Kidney (tissue), 13 donors: ENCODE measurements at regions not wholly inside any gene's neighbourhood (a gene's known extent, or its start where the extent isn't known, plus 50 kb on each side); places are given as distances from the start of the nearest gene placed in this dataset.
A peak's percentile ranks its signal among the peaks of the same experiment; 100 is the strongest.

Experiments
- DNase-seq, 5 donors: peaks; one replicate each; pipeline ENCODE4 v3.0.0-alpha.2; 2013 to 2020
- FAIRE-seq: peaks from 2 replicates; lab custom pipeline; 2012; peaks lifted over from hg19 to GRCh38; lab: Jason Lieb, UNC
- H3K27ac ChIP-seq, 2 donors: one replicate each; pipeline ENCODE4 v1.7.0; 2013; ENCODE audit warnings: low read depth in 2 of 2, low read length in 2 of 2, inconsistent platforms in 1 of 2
- H3K27me3 ChIP-seq: one replicate; pipeline ENCODE4 v1.7.1; 2013; ENCODE audit warnings: low read length, inconsistent platforms; ENCODE audit not compliant: control insufficient read depth, insufficient read depth
- H3K36me3 ChIP-seq, 3 donors: one replicate each; pipeline versions ENCODE4 v1.7.0 to v1.7.1; 2013; ENCODE audit warnings: low read length in 3 of 3, control low read depth in 1 of 3, inconsistent platforms in 1 of 3; ENCODE audit not compliant: insufficient read depth in 3 of 3, control insufficient read depth in 2 of 3
- H3K4me1 ChIP-seq, 3 donors: one replicate each; pipeline versions ENCODE4 v1.7.0 to v1.7.1; 2013; ENCODE audit warnings: low read length in 3 of 3, inconsistent platforms in 1 of 3, low read depth in 1 of 3; ENCODE audit not compliant: control insufficient read depth in 2 of 3, insufficient read depth in 2 of 3
- H3K4me3 ChIP-seq, 3 donors: one replicate each; pipeline versions ENCODE4 v1.7.0 to v1.8.1; 2013; ENCODE audit warnings: low read length in 3 of 3, control low read depth in 1 of 3, inconsistent platforms in 1 of 3
- H3K9ac ChIP-seq, 3 donors: one replicate each; pipeline versions ENCODE4 v1.7.0 to v1.7.1; 2013; ENCODE audit warnings: low read length in 3 of 3, control low read depth in 1 of 3, inconsistent platforms in 1 of 3
- H3K9me3 ChIP-seq, 3 donors: one replicate each; pipeline versions ENCODE4 v1.7.0 to v1.7.1; 2013; ENCODE audit warnings: low read length in 3 of 3, control low read depth in 1 of 3, inconsistent platforms in 1 of 3; ENCODE audit not compliant: control insufficient read depth in 2 of 3, insufficient read depth in 1 of 3
- CTCF ChIP-seq: IDR thresholded peaks from 3 replicates; pipeline ENCODE4 v1.5.1; 2012; ENCODE audit warnings: mild to moderate bottlenecking, moderate library complexity, borderline replicate concordance; ENCODE audit not compliant: insufficient read depth; ENCODE audit errors: extremely low read depth
- intact Hi-C: fragments of 100-400 bp; cut with DNase I; formaldehyde crosslinking; loops from one replicate; pipeline ENCODE4 v1.11.1; 2022
- donor health status: control.
- donor health status: control.
- donor health status: control.
- donor health status: control.
- donor health status: control.
- donor health status: DM: yes; HTN: yes; CAD: no.
- donor health status: Normal renal cell carcinoma (clear cell type).

GRCh38 chr20:37596168-37596567 is 68.5 kb upstream of the BLCAP start:
- Histone ChIP-seq H3K9me3 (no peaks in the 10 kb centered on the region), H3K4me1 (no peaks in the 10 kb centered on the region), H3K4me3 (no peak overlapping the region), H3K9ac (no peak overlapping the region), H3K36me3 (no peaks in the 10 kb centered on the region), H3K27ac (no peak overlapping the region), H3K27me3 (no peaks in the 10 kb centered on the region)
- FAIRE-seq, result no peak
- no peak for TF ChIP-seq CTCF
- DNase-seq, result no peak
- intact Hi-C loops, result no loop called here

DNA sequence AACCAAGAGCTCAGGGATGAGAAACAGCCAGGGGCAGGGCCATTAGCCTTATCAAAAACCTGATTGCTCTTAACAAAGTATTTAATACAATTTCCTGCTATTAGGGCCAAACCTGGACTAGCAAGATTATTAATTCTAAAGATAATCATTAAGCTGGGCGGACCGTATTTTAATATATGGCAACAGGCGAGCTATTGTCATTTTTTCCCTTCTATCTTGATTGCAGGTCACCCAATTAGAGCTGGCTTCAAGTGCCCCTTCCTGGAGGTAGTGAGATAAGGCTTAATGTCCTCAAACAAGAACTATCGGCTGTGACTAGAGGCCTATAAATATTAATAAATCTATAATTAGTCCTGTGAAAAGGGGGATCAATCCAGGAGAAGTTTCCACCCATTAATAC is 66.0 kb upstream of the BLCAP start:
- Histone ChIP-seq H3K4me1 (no peaks in the 10 kb centered on the region), H3K36me3 (no peaks in the 10 kb centered on the region), H3K27ac (no peak overlapping the region), H3K27me3 (no peaks in the 10 kb centered on the region), H3K4me3 (no peak overlapping the region), H3K9ac (no peak overlapping the region), H3K9me3 (no peaks in the 10 kb centered on the region)
- FAIRE-seq (no peak), DNase-seq (no peak)
- intact Hi-C loops, result no loop called here
- TF ChIP-seq CTCF, result no peak

- no peak for FAIRE-seq
- no peaks in the 10 kb centered on the region for H3K4me1 ChIP-seq
- no peaks in the 10 kb centered on the region for H3K27me3 ChIP-seq
- peak in 1 of 5 donors; percentile 28 for DNase-seq
- intact Hi-C loops, result no loop called here
- TF ChIP-seq CTCF, result no peak
- H3K4me3 ChIP-seq, result no peak overlapping the region
- no peak overlapping the region for H3K27ac ChIP-seq
- no peaks in the 10 kb centered on the region for H3K36me3 ChIP-seq
- H3K9ac ChIP-seq, result no peak overlapping the region
- no peaks in the 10 kb centered on the region for H3K9me3 ChIP-seq
Observed at GRCh38 chr20:37590938-37591490, 63.3 kb upstream of the BLCAP start.

DNA sequence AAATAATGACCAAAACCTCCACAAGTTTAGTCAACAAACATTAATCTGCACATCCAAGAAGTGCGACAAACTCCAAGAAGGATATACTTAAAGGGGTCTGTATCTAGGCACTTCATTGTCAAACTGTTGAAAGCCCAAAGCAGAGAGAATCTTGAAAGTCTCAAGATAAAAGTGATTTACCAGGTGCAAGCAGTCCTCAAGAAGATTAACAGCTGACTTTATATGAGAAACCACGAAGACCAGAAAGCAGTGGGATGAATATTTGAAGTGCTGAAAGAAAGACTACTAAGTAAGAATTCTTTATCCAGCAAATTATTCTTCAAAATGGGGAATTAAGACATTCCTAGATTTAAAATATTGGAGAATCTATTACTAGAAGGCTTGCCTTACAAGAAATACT is 58.4 kb upstream of the BLCAP start:
- TF ChIP-seq CTCF, result no peak
- Histone ChIP-seq H3K27me3 (no peaks in the 10 kb centered on the region), H3K27ac (no peak overlapping the region), H3K9me3 (no peaks in the 10 kb centered on the region), H3K9ac (no peak overlapping the region), H3K4me1 (no peaks in the 10 kb centered on the region), H3K4me3 (no peak overlapping the region), H3K36me3 (no peaks in the 10 kb centered on the region)
- FAIRE-seq (no peak), DNase-seq (no peak)
- intact Hi-C loops, result no loop called here
